Motor neuron (in vitro differentiated cells): ENCODE measurements at regions not wholly inside any gene's neighbourhood (a gene's known extent, or its start where the extent isn't known, plus 50 kb on each side); places are given as distances from the start of the nearest gene placed in this dataset.

Source experiments
- ATAC-seq, 8 experiments: fragments of 200-7000 bp; cut with Tn5 transposase; replicated peaks in 6 of 8; 2 replicates each; pipeline ENCODE4 v1.8.0; 2021; ENCODE audit warnings: mild to moderate bottlenecking in 8 of 8, moderate library complexity in 8 of 8
- H3K27ac ChIP-seq, 2 donors: fragments of 250-450 bp; sonication (Bioruptor Pico); 2 replicates each; pipeline ENCODE4 v1.9.0; 2021; ENCODE audit warnings: antibody characterized with exemption in 2 of 2, mild to moderate bottlenecking in 2 of 2, moderate library complexity in 1 of 2
- H3K4me1 ChIP-seq, 2 donors: fragments of 250-450 bp; sonication (Bioruptor Pico); replicated peaks in 1 of 2; 2 replicates each; pipeline ENCODE4 v1.6.1; 2021; ENCODE audit warnings: antibody characterized with exemption in 2 of 2, mild to moderate bottlenecking in 2 of 2, moderate library complexity in 1 of 2
- H3K4me3 ChIP-seq, 5 donors: fragments of 250-450 bp; sonication (Bioruptor Pico); 2 replicates each; pipeline ENCODE4 v1.9.0; 2021; ENCODE audit warnings: antibody characterized with exemption in 5 of 5, mild to moderate bottlenecking in 5 of 5, moderate library complexity in 4 of 5
- WGBS, 10 experiments: fragments of 450-650 bp; shearing (Covaris generic); methylation state at CpG; one replicate each; pipeline ENCODE4 v1.0.0; 2022; 5-methylcytosine and 5-hydroxymethylcytosine counted together
- in situ Hi-C, 9 experiments: fragments of 400-800 bp; cut with MboI; loops; one replicate each; pipeline ENCODE4 v1.15.0; 2021; ENCODE audit warnings: low sequenced_read_pairs in 9 of 9, low pct_unique_long_range_greater_than_20kb in 2 of 9; ENCODE audit not compliant: unreplicated experiment in 9 of 9

DNA sequence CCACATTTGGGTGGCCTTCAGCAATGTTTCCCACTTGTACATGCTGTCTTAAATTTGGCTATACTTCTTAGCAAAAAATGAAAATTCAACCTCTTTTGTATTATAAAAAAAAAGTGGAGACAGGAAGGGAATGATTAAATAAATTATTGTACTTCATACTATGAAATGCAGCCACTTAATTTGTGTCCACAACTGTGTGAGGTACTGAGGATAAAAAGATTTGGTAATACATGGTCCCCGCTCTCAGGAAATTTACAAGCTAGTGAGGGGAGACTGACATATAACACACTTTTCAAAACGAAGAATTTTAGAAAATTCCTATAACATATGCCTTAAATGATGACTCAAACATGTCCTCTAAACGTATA lies 105.0 kb downstream of the HNRNPD start:
- 0 to 100% (median 61%) methylated on average over 1 to 3 of the region's 3 CpGs; no CpG with 5 or more reads in 2 of the 10 experiments for WGBS, 10 experiments
- peak in 3 of 8 experiments; percentile 6 to 31 (median 12) for ATAC-seq
- in situ Hi-C loops = loop anchor here in 3 of 9 experiments (10.0 to 25.0 kb wide), 3 partner anchors 807 to 864 kb away; partner anchors contain the start of gene RASGEF1B (in 1 of the 3)
- H3K4me3 ChIP-seq = no peak overlapping the region
- H3K27ac ChIP-seq = no peak overlapping the region
- peaks cover 7% of the 10 kb centered on the region in 2 donors for H3K4me1 ChIP-seq

DNA sequence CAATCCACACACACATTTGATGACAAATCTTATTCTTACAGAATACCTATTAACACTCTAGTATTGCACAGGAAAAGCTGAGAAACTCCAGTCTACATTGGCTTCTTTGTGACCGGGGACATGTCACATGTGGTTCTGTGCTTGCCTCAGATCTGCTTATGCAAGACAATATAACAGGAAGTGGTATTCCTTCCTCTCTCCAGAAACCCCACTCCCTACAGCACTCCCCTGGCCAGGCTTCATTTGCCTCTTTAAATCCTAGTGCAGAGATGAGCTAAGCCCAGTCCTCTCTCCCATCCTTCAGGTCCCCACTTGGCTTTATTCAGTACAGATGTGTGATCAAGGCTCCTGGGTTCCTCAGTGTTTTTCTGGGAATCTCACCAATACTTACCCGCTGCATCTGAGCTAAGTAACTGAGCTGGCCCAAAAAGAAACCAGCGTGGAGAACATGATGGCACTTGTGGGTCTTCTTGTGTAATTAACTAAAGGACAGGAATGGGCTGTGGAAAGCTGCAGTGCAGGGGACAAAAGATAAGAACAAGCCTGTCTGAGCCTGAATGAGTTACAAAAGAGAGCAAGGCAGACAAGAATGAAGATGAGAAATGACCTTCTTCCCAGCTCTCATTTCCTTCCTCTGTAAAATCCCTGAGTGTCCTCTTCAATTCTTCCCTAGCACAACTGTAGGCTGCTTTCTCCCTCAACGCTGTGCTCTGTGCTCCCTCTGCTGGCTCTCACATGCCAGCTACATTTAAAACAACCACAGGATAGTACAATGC lies 105.6 kb downstream of the HNRNPD start:
- H3K4me1 ChIP-seq = peaks cover 7% of the 10 kb centered on the region in 2 donors
- 0 to 90% (median 50%) methylated on average over 1 to 3 of the region's 4 CpGs; no CpG with 5 or more reads in 1 of the 10 experiments for WGBS, 10 experiments
- in situ Hi-C loops = loop anchor here in 3 of 9 experiments (10.0 to 25.0 kb wide), 3 partner anchors 806 to 863 kb away; partner anchors contain the start of gene RASGEF1B (in 1 of the 3)
- peak overlapping the region in 1 of 2 donors; percentile 15 for H3K27ac ChIP-seq
- H3K4me3 ChIP-seq = no peak overlapping the region
- ATAC-seq = peak; percentile 97 to 100 (median 99)

GRCh38 chr4:82267506-82267905 lies 106.3 kb downstream of the HNRNPD start:
- in situ Hi-C loops = loop anchor here in 3 of 9 experiments (10.0 to 25.0 kb wide), 3 partner anchors 805 to 863 kb away; partner anchors contain the start of gene RASGEF1B (in 1 of the 3)
- peaks cover 7% of the 10 kb centered on the region in 2 donors for H3K4me1 ChIP-seq
- H3K4me3 ChIP-seq = no peak overlapping the region
- H3K27ac ChIP-seq = no peak overlapping the region
- no peak for ATAC-seq
- WGBS, 10 experiments = 43 to 94% (median 66%) methylated on average over 1 to 4 of the region's 4 CpGs; no CpG with 5 or more reads in 2 of the 10 experiments

GRCh38 chr4:82266345-82266744 lies 107.4 kb downstream of the HNRNPD start:
- no peak for ATAC-seq
- no peak overlapping the region for H3K4me3 ChIP-seq
- in situ Hi-C loops = loop anchor here in 3 of 9 experiments (10.0 to 25.0 kb wide), 3 partner anchors 804 to 862 kb away; partner anchors contain the start of gene RASGEF1B (in 1 of the 3)
- WGBS, 10 experiments = 14 to 100% (median 55%) methylated on average over 1 to 2 of the region's 2 CpGs
- H3K4me1 ChIP-seq = peaks cover 7% of the 10 kb centered on the region in 2 donors
- H3K27ac ChIP-seq = no peak overlapping the region

DNA sequence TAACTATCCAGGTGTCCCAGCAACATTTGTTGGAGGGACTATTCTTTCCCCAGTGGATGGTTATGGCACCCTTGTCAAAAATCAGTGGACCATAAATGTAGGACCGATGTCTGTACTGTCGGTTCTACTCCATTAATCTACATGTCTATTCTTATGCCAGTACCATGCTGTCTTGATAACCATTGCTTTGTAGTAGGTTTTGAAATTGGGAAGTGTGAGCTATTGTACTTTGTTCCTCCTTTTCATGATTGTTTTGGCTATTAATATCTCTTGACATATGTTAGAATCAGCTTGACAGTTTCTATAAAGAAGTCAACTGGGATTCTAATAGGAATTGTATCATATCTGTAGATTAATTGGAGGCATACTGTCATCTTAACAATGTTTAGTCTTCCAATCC lies 112.7 kb downstream of the HNRNPD start:
- no peak overlapping the region for H3K27ac ChIP-seq
- no peaks in the 10 kb centered on the region for H3K4me1 ChIP-seq
- H3K4me3 ChIP-seq = no peak overlapping the region
- no peak for ATAC-seq
- in situ Hi-C loops = loop anchor here in 3 of 9 experiments (10.0 to 25.0 kb wide), 3 partner anchors 799 to 856 kb away; partner anchors contain the start of gene RASGEF1B (in 1 of the 3)
- WGBS, 10 experiments = 37 to 100% (median 69%) methylated on average over 1 to 2 of the region's 2 CpGs; no CpG with 5 or more reads in 1 of the 10 experiments

- H3K4me1 ChIP-seq = no peaks in the 10 kb centered on the region
- H3K27ac ChIP-seq = no peak overlapping the region
- no peak overlapping the region for H3K4me3 ChIP-seq
- in situ Hi-C loops = loop anchor here in 3 of 9 experiments (10.0 to 25.0 kb wide), 3 partner anchors 798 to 856 kb away; partner anchors contain the start of gene RASGEF1B (in 1 of the 3)
- ATAC-seq = no peak
Observed at GRCh38 chr4:82260632-82261031, 113.2 kb downstream of the HNRNPD start.

DNA sequence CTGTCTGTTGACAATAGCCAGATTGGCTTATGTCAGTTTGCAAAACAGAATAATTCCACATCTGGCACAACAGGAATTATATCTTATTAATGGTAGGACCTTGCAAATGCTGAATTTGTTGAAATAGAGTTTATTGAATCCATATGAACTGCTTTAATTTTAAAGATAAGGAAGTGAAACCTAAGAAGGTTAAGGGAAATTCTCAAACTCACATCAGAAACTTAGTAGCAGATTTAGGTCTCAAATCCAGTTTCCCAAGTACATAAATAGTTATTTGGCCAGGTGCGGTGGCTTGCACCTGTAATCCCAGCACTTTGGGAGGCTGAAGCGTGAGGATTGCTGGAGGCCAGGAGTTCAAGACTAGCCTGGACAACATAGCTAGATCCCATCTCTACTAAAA lies 117.1 kb downstream of the HNRNPD start:
- Histone ChIP-seq H3K4me1 (no peaks in the 10 kb centered on the region), H3K27ac (no peak overlapping the region), H3K4me3 (no peak overlapping the region)
- no peak for ATAC-seq
- WGBS, 10 experiments = 0 to 94% (median 70%) methylated on average over 1 to 2 of the region's 2 CpGs; no CpG with 5 or more reads in 4 of the 10 experiments
- in situ Hi-C loops = loop anchor here in 2 of 9 experiments (25.0 kb wide), 2 partner anchors 794 to 844 kb away; partner anchors contain the start of gene RASGEF1B (in 1 of the 2)

DNA sequence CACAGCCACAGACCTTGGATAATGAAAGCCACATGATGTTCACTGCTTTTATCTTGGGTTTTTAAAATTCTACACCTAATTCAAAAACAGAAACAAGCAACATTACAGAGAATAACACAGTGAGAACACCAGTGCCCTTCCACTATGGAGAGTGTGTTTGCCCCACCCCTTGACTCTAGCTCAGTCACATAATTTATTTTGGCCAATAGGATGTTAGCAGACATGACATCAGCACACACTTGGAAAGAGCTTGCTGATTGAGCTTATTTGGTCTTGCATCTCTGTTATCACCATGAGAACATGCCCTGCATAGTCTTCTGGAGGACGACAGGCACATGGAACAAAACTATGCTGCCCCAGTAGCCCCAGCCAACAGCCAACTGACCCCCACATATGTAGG lies 118.1 kb downstream of the HNRNPD start:
- Histone ChIP-seq H3K27ac (no peak overlapping the region), H3K4me1 (no peaks in the 10 kb centered on the region), H3K4me3 (no peak overlapping the region)
- WGBS, 10 experiments = 40 to 60% (median 40%) methylated on average over 1 of the region's 1 CpG; no CpG with 5 or more reads in 7 of the 10 experiments
- in situ Hi-C loops = loop anchor here in 2 of 9 experiments (25.0 kb wide), 2 partner anchors 793 to 843 kb away; partner anchors contain the start of gene RASGEF1B (in 1 of the 2)
- ATAC-seq = peak in 5 of 8 experiments; percentile 46 to 89 (median 74)

GRCh38 chr4:82248903-82249632 lies 124.7 kb downstream of the HNRNPD start:
- in situ Hi-C loops = no loop called here
- Histone ChIP-seq H3K4me1 (no peaks in the 10 kb centered on the region), H3K4me3 (no peak overlapping the region), H3K27ac (no peak overlapping the region)
- 0 to 86% (median 60%) methylated on average over 1 to 3 of the region's 4 CpGs; no CpG with 5 or more reads in 1 of the 10 experiments for WGBS, 10 experiments
- no peak for ATAC-seq

- in situ Hi-C loops = no loop called here
- H3K4me1 ChIP-seq = no peaks in the 10 kb centered on the region
- 33 to 100% (median 49%) methylated on average over 1 of the region's 1 CpG; no CpG with 5 or more reads in 6 of the 10 experiments for WGBS, 10 experiments
- ATAC-seq = no peak
- H3K4me3 ChIP-seq = no peak overlapping the region
- H3K27ac ChIP-seq = no peak overlapping the region
Observed at GRCh38 chr4:82247629-82248028, 126.2 kb downstream of the HNRNPD start.

- Histone ChIP-seq H3K4me1 (no peaks in the 10 kb centered on the region), H3K27ac (no peak overlapping the region), H3K4me3 (no peak overlapping the region)
- in situ Hi-C loops = no loop called here
- 0 to 72% (median 54%) methylated on average over 1 to 3 of the region's 3 CpGs; no CpG with 5 or more reads in 2 of the 10 experiments for WGBS, 10 experiments
- ATAC-seq = no peak
Observed at GRCh38 chr4:82247171-82247570, 126.6 kb downstream of the HNRNPD start.

DNA sequence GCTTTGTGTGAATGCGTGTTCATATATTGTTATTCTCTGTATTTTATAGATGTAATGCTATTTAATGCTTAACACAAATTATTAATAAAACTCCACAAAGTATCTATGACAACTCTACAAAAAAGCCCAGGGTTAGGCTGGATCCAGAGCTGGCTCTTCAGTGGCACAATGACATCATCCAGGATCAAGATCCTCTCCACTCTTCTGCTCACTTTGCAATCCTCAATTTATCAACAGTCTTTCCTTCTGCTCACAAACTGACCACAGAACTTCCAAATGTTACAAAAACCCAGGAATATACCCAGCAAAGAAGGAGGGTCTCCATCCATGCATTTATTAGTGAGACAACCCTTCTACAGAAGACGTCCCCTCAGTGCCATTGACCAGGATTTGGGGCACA lies 132.3 kb downstream of the HNRNPD start:
- Histone ChIP-seq H3K4me3 (no peak overlapping the region), H3K27ac (no peak overlapping the region), H3K4me1 (no peaks in the 10 kb centered on the region)
- WGBS, 10 experiments = 0 to 100% (median 86%) methylated on average over 1 to 2 of the region's 2 CpGs; no CpG with 5 or more reads in 1 of the 10 experiments
- in situ Hi-C loops = no loop called here
- no peak for ATAC-seq
